ENCODE measurements at regions not wholly inside any gene's neighbourhood (a gene's known extent, or its start where the extent isn't known, plus 50 kb on each side); places are given as distances from the start of the nearest gene placed in this dataset.

DNA sequence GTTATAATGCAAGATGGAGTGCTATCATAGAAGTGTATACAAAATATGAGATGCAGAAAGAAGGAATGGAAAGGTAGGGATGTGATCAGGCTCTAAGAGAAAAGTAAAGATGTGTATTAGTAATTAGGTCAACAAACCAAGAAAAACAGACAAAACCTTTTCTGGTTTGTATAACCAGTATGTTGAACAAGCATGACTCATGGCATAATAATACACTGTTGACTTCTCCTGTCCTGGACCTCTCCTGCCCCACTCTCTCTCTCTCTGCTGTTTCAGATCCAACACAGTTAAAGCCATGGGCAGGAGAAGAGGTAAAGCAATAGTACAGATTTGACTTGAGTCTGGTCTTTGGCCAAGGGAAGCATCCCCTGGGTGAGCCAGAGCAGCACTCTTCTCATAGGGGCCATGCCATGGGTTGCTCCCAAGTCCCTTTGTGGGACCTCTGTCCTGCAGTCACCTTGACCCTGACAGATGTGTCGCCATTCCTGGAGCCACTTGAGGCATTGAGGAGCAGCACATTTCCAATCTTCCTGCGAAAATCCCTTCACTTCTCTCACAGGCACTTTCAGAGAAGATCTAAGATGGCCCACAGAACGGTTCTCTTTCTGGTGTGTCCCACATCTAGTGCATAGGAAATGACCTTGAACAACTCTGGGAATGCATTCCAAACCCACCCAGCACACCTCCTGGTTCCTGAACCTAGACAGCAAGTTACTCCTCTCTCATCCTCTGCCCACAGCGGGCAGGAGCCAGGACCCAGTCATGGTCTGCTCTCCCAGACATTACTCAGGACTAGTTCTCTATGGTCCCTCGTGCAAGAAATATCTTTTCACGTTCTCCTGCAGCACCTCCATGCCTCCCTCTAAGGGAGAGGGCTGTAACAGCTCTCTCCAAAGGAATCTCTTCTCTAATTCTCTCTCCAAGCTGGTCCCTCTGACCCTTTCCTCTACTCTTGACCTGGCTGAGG, 58.2 kb upstream of the PRSS23 start (continued):
- TF ChIP-seq, protein P1, sequence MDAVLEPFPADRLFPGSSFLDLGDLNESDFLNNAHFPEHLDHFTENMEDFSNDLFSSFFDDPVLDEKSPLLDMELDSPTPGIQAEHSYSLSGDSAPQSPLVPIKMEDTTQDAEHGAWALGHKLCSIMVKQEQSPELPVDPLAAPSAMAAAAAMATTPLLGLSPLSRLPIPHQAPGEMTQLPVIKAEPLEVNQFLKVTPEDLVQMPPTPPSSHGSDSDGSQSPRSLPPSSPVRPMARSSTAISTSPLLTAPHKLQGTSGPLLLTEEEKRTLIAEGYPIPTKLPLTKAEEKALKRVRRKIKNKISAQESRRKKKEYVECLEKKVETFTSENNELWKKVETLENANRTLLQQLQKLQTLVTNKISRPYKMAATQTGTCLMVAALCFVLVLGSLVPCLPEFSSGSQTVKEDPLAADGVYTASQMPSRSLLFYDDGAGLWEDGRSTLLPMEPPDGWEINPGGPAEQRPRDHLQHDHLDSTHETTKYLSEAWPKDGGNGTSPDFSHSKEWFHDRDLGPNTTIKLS (IDR thresholded peaks at IDR 0.05; ENCODE audit: borderline replicate concordance, low read depth): no peak
- TF ChIP-seq CCNT2 (IDR thresholded peaks at IDR 0.05; ENCODE audit: borderline replicate concordance, extremely low read depth, insufficient read length, low read depth, low read length): no peak
- TF ChIP-seq TCF3 (CRISPR knock-in tag; IDR thresholded peaks at IDR 0.05): no peak
- TF ChIP-seq CEBPB (tag; IDR thresholded peaks at IDR 0.05): no peak
- TF ChIP-seq ZKSCAN3 (CRISPR knock-in tag; IDR thresholded peaks at IDR 0.05): no peak
- no peak for TF ChIP-seq MTA2 (IDR thresholded peaks at IDR 0.05; ENCODE audit: low read depth)
- TF ChIP-seq, protein P2, sequence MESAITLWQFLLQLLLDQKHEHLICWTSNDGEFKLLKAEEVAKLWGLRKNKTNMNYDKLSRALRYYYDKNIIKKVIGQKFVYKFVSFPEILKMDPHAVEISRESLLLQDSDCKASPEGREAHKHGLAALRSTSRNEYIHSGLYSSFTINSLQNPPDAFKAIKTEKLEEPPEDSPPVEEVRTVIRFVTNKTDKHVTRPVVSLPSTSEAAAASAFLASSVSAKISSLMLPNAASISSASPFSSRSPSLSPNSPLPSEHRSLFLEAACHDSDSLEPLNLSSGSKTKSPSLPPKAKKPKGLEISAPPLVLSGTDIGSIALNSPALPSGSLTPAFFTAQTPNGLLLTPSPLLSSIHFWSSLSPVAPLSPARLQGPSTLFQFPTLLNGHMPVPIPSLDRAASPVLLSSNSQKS (CRISPR knock-in tag; IDR thresholded peaks at IDR 0.05): no peak
- TF ChIP-seq GATAD2A (IDR thresholded peaks at IDR 0.05): no peak
- TF ChIP-seq, protein P3, sequence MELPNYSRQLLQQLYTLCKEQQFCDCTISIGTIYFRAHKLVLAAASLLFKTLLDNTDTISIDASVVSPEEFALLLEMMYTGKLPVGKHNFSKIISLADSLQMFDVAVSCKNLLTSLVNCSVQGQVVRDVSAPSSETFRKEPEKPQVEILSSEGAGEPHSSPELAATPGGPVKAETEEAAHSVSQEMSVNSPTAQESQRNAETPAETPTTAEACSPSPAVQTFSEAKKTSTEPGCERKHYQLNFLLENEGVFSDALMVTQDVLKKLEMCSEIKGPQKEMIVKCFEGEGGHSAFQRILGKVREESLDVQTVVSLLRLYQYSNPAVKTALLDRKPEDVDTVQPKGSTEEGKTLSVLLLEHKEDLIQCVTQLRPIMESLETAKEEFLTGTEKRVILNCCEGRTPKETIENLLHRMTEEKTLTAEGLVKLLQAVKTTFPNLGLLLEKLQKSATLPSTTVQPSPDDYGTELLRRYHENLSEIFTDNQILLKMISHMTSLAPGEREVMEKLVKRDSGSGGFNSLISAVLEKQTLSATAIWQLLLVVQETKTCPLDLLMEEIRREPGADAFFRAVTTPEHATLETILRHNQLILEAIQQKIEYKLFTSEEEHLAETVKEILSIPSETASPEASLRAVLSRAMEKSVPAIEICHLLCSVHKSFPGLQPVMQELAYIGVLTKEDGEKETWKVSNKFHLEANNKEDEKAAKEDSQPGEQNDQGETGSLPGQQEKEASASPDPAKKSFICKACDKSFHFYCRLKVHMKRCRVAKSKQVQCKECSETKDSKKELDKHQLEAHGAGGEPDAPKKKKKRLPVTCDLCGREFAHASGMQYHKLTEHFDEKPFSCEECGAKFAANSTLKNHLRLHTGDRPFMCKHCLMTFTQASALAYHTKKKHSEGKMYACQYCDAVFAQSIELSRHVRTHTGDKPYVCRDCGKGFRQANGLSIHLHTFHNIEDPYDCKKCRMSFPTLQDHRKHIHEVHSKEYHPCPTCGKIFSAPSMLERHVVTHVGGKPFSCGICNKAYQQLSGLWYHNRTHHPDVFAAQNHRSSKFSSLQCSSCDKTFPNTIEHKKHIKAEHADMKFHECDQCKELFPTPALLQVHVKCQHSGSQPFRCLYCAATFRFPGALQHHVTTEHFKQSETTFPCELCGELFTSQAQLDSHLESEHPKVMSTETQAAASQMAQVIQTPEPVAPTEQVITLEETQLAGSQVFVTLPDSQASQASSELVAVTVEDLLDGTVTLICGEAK (IDR thresholded peaks at IDR 0.05): no peak
- TF ChIP-seq, protein P3 (CRISPR knock-in tag; IDR thresholded peaks at IDR 0.05): no peak
- no peak for TF ChIP-seq ZNF696 (CRISPR knock-in tag; conservative IDR thresholded peaks at IDR 0.05)
- TF ChIP-seq ZNF311 (CRISPR knock-in tag; IDR thresholded peaks at IDR 0.05): no peak
- no peak for TF ChIP-seq HDAC2 (IDR thresholded peaks at IDR 0.05)
- no peak for TF ChIP-seq CCAR2 (IDR thresholded peaks at IDR 0.05; ENCODE audit: low read depth, low read length)
- no peak for TF ChIP-seq POLR2A (conservative IDR thresholded peaks at IDR 0.05)
- no peak for TF ChIP-seq TBL1XR1 (IDR thresholded peaks at IDR 0.05; ENCODE audit: low read length in 2 of 2)
- no peak for TF ChIP-seq FOXA3 (CRISPR knock-in tag; conservative IDR thresholded peaks at IDR 0.05 in 1 of 2, IDR thresholded peaks at IDR 0.05 in 1 of 2)

Data from K562 (cell line).